NCI-H524 treated with DMSO at 0.1 percent for 48 hours (cell line): ENCODE measurements at regions not wholly inside any gene's neighbourhood (a gene's known extent, or its start where the extent isn't known, plus 50 kb on each side); places are given as distances from the start of the nearest gene placed in this dataset.
"Not testable (repeated sequence)": the region's sequence is repeated elsewhere in the genome, so short reads cannot be mapped to it uniquely, and the experiment has no call there.

ENCODE experiments used
- DNase-seq: peaks from one replicate; lab custom pipeline; 2025; lab: John Stamatoyannopoulos, UW

DNA sequence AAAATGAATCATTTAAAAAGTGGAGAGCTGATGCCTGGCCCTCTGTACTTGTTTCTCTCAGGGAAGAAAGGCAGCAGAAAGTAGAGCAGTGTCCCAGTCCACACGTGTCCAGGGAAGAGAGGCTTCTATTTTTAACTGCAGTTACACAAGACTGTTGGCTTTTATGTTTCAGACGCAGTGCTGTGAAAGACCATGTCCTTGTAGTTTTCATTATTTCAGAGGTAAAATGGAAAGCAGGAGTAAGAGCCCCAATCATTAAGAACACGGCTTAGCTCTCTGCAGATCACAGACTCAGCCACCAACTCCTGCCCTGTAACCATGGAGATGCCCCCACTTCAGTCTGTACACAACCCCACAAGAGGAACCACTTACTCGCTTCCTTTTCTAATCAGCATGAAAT lies 336.3 kb downstream of the DAD1 start:
- no peak for DNase-seq

DNA sequence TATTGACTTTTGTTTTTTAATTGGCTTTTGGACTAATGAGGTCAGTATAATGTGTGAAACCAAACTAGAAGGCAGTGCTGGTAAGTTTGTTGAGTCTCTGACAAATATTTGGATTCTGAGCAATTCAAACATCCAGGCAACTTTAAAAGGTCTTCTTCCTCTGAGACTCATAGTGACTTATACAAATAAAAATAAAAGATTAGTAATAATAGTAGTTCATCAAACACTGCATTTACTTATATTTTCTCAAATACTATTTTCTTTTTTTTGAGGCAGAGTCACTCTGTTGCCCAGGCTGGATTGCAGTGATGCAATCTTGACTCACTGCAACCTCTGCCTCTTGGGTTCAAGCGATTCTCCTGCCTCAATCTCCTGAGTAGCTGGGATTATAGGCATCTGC lies 337.9 kb downstream of the DAD1 start:
- DNase-seq, result no peak

DNA sequence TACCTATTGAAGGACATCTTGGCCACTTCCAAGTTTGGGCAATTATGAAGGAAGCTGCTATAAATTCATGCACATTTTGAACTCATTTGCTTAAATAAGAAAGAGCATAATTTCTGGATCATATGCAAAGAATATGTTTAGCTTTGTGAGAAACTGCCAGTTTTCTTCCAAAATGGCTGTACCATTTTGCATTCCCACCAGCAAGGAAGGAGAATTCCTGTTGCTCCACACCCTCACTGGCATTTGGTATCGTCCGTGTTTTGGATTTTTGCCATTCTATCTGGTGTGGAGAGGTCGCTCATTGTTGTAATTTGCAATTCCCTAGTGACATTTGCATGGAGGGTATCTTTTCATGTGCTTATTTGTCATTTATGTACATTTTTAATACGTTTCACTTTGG lies 339.3 kb downstream of the DAD1 start:
- DNase-seq, result no peak

DNA sequence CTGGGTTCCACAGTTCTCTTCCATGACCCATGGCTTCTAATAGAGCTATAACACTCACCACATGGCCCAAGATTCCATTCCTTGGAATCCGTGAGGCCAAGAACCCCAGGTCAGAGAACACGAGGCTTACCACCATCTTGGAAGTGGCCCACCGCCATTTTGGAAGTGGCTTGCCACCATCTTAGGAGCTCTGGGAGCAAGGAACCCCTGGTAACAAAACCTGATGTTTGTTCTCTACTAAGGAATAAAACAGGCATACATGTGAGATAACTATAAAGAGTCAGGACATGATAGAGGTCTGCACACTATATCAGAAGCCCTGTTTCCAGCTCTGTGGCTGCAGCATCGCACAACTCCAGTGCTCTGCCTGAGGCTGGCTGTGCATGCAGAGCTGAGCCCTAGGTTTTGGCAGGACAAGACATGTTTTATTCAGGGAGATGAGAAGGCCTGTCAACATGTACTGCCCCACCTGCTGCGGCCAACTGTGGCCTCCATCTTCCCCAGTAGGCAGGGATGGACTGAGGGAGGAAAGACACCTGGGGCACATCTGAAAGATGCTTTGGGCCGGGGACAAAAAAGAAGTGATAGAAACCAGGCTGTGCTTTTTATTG lies 344.9 kb downstream of the DAD1 start:
- no peak for DNase-seq

DNA sequence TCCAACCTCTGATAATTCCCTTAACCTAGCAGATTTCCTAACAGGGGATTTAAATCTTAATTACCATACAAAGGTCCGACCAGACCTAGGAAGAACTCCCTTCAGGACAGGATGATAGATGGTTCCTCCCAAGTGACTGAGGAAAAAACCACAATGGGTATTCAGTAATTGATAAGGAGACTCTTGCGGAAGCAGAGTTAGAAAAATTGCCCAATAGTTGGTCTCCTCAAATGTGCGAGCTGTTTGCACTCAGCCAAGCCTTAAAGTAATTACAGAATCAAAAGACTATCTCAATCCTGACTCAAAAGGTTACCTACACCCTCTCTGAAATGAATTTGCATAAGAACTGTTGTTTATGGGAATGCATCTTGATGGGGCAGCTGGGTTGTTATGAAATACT lies 350.7 kb downstream of the DAD1 start:
- DNase-seq, result not testable (repeated sequence)

DNA sequence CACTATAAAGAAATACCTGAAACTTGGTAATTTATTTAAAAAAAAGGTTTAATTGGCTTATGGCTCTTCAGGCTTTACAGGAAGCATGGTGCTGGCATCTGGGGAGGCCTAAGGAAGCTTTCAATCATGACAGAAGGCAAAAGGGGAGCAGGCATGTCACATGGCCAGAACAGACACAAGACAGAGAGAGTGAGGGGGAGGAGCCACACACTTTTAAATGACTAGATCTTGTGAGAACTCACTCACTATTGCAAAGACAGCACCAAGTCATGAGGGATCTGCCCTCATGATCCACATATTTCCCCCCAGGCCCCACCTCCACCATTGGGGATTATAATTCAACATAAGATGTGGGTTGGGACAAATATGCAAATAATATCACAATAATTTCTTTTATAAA lies 355.6 kb downstream of the DAD1 start:
- DNase-seq, result no peak

DNA sequence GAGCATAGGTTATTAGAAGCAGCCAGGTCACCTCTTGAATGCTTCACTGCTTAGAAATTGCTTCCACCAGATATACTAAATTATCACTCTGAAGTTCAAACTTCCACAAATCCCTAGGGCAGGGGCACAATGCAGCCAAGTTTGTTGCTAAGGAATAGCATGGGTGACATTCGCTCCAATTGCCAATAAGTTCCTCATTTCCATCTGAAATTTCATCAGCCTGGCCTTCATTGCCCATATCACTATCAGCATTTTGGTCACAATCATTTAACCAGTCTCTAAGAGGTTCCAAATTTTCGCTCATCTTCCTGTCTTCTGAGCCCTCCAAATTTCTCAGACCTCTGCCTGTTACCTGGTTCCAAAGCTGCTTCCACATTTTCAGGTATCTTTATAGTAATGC lies 356.1 kb downstream of the DAD1 start:
- DNase-seq, result no peak

DNA sequence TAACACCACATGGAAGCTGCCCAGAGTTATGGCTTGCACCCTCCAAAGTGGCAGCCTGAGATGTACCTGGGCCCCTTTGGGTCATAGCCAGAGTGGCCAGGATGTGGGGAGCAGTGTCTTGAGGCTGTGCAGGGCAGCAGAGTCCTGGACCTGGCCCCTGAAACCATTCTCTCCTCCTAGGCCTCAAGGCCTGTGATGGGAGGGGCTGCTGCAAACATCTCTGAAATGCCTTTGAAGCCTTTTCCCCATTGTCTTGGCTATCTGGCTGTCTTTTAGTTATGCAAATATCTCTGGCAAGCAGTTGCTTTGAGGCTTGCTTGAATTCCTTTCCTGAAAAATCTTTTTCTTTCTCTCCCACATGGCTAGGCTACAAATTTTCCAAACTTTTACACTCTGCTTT lies 356.5 kb downstream of the DAD1 start:
- no peak for DNase-seq

DNA sequence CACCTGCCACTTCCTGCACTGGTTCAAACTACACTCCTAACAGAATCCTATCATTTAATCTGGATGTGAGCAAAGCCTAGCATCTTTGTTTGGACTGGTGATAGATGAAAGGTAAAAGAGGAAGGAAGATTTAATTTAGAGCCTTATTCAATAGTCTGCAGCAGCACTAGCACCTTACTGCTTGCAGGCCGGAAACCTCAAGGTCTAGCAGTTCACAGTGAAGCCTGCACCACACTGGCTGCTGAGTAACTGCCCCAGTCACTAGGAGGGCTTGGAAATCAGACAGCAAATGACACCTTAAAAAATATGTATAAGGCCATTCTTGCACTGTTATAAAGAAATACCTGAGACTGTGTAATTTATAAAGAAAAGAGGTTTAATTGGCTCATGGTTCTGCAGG lies 358.0 kb downstream of the DAD1 start:
- no peak for DNase-seq

DNA sequence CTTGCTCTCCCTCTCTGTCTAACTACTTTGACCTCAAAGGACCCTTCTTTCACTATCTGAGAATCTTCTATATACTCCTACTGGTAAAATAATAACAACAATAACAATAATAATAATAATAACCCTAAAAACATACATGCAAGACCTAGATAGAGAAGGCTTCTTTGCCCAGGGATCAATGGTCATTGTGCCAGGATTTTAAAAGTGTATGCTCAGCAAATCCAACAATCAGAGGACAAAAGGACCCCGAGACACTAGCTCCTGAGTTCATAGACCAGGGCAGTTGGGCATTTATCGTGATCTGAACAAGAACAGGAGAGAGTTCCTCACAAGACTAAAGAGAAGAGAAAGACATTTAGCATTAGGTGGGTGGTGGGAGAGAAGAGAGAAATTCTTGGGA lies 358.5 kb downstream of the DAD1 start:
- no peak for DNase-seq

DNA sequence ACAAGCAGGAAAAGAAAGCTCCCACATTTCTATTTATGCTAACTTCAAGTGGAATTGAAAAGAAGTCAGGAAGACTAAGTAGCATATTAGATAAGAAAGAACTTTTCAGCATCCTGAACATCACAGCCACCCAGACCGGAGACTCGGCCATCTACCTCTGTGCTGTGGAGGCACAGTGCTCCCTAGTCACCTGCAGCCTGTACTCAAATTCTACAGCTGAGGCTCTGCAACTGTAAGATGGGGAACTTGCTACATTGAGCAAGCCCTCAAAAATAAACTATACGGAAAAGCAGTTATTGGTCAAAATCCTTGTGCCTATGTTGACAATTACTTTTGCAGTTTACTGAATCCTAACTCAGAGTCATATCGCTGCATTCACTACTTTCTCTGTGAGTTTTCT lies 361.9 kb downstream of the DAD1 start:
- DNase-seq, result no peak

DNA sequence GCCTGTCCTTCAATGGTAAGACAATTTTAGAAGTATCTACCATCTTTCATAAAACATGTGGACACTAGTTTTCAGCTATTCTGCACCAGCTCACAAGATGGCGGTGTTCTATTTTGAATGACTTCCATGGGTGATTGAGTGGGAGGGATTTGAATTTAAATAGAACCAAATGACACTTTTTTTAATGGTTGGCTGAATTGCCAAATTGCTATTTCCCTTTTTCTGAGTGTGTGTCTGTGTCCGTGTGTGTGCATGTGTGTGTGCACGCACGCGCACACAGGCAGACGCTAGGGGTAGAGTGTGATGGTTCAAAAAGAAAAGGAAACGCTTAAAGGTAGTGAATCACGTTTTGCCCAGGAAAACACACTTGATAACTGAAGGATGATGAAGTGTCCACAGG lies 362.6 kb downstream of the DAD1 start:
- no peak for DNase-seq

DNA sequence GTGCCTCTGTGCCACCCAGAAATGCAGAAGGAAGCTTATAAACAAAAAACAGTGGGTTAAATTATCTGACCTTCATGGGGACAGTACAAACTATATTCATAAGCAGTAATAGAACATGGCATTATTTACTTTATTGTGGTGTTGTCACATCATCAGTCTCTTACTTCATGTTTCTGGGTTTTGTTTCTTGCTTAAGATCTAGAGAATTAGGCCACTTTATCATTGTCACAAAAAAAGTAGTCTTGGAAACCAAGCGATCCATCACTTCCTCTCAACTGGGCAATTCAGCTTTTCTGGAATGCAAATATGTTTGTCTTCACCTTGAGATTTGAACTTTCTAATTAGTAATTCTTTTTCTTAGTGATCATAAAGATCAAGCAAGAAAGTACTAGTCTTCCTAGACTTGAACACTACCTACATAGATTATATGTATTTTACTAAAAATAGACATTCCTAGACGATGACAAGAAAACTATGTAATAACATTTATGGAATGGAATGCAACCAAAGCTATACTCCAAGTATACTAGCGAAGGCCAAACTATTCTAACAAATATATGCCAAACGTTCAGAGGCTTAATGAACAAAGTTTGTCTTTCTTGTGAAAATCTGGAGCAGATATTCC lies 363.4 kb downstream of the DAD1 start:
- no peak for DNase-seq

DNA sequence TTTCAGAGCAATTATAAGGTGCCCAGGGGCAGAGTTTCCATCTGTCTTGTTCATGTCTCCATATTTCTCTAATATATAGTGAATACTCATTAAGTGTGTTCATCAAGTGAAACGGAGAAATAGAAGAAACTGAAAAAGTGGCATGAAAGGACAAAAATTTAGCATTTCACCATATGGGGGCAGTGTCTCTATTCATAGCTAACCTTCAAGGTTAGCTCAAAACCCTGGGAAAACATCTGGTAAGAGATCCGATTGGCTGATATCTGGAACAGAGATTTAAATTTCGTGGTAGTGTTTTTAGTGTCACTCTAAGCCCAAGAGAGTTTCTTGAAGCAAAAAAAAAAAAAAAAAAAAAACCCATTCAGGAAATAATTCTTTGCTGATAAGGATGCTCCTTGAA lies 367.5 kb downstream of the DAD1 start:
- no peak for DNase-seq

DNA sequence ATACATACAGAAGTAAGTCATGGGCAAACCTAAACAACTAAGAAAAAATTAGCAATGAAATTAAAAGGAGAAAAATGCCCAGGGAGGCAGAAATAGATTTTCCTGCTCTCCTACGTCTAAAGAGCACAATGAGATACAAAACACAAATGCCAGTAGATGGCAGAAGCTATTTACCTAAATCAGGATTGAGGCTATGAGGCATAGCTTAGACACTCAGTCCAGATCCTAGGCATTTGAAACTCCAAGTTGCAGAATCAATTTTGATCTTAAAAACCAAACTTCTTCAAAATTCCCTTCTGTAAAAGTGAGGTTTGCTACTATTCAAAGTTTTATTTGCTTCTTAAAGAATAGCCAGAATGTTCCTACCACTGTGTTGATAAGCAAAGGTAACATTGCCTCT lies 368.6 kb downstream of the DAD1 start:
- DNase-seq, result no peak

DNA sequence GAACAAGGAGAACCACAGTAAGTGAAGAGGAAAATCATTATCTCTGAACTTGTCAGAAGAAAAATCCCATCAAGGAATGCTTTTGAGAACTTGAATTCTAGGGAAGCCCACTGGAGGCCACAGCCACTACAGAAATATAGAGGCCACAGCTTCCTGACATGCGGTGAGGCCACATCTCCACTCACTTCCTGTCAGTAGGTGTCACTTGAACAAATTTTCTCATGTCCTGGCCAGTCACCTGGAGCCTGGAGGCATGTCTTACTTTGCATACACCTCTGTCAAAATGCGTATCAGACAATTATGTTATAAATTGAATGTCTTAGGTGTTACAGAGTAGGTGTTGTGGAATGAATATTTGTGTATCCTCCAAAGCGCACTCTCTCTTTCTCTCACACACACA lies 370.3 kb downstream of the DAD1 start:
- DNase-seq, result no peak

DNA sequence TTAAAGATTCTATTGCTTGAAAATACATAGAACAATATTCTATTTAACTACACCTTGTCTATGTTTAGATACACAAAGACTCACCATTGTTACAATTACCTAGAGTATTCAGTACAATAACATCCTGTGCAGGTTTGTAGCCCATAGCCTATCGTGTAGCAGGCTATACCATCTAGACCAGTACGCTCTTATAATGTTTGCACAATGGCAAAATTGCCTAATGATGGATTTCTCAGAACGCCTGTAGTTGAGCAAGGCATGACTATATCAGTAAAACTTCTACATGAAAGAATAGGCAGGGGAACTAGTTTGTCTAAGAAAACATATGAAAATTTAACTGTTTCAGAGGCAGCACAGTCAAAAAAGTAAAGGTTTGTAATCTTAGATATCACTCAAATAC lies 375.9 kb downstream of the DAD1 start:
- no peak for DNase-seq

DNA sequence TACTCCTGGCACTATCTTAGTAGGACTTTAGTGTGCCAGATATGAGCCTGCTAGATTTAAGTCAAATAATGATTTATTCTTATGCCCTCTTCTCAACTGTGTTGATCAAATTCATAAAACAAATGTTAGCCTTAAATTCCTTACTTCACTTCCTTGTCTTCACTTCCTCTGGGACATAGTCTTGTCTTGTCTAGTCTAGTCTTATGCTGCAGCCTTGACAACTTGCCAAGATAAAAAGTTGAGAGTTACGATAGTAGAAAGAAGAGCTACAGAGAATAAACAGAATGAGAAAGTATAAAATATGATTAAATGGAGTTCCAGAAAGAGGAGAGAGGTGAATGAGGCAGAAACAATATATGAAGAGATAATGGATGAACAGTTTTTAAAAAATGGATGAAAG lies 378.1 kb downstream of the DAD1 start:
- no peak for DNase-seq

DNA sequence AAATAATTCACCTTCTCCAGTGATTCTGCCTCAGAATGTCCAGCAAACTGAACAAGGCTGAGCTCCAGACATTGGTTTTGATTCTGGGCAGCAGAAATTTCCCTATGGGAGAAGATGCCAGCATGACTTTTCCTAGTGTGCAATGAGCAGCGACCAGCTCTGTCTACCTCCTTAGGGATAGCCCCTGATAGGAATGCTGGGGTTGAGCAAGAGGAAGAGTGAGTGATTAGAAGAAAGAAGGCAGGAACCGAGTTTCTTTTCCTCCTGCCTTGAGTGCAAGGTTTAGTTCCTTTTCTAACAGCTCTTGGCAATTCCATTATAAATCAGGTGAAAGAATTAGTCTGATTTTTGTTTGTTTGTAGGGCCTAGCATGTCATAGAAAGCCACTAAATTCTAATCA lies 379.0 kb downstream of the DAD1 start:
- no peak for DNase-seq

DNA sequence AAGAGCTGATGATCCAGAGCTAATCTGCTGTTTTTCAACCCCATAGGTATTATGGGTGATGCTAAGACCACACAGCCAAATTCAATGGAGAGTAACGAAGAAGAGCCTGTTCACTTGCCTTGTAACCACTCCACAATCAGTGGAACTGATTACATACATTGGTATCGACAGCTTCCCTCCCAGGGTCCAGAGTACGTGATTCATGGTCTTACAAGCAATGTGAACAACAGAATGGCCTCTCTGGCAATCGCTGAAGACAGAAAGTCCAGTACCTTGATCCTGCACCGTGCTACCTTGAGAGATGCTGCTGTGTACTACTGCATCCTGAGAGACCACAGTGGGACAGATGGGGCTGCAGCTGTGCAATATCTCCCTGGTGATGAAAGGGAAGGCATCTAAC lies 386.0 kb downstream of the DAD1 start:
- no peak for DNase-seq

DNA sequence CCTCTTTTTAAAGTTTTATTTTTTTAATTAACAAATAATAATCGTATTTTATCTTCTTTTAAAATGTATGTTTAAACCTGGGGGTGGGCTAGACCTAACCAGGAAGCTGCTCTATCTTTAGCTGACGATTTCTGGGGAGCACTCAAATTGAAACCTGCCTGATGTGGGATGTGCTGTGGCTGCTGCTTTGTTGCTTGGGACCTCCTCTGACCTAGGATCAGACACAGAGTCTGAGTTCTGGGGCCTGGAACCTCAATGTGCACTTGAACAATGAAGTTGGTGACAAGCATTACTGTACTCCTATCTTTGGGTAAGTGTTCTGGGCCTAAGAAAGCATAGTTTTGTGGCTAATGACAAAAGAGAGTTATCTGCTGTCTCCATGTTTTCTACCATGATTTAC lies 386.7 kb downstream of the DAD1 start:
- DNase-seq, result no peak

DNA sequence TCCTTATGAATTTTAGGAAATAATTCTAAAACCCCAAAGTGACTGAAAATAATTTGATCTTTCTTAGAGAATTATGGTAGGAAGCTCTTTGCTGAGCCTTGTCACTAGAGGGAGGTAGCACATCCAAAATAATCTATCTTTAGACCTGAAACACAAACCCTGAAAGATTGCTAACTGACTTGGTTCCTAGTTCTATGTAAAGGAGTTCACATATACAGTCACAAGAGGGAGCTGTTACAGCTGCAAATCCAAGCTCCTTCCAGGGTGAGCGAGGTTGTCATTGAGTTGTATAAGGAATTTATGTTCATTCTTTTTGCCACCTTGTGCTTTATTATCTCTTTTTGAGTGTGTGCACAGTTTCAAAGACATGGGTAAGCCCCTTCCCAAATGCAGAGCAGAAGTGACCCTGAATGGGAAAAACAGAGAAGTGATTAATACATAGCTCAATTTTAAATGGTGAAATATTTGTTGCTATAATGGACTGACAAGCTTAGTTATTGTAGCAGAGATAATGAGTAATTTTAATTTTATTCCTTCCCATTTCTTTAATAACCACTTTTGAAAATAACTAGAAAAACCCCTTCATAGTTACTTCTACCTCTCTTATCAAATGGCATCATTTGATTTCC lies 387.9 kb downstream of the DAD1 start:
- peak; percentile 31 for DNase-seq

DNA sequence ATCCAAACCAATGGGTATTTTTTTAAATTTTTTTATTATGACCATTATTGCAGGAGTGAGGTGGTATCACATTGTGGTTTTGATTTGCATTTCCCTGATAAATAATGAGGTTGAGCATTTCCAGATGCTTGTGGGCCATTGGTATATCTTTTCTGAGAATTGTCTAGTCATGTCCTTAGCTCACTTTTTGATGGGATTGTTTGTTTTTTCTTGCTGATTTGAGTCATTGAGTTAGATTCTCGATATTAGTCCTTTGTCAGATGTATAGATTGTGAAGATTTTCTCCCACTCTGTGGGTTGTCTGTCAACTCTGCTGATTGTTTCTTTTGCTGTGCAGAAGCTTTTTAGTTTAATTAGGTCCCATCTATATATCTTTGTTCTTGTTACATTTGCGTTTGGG lies 388.9 kb downstream of the DAD1 start:
- DNase-seq, result not testable (repeated sequence)

DNA sequence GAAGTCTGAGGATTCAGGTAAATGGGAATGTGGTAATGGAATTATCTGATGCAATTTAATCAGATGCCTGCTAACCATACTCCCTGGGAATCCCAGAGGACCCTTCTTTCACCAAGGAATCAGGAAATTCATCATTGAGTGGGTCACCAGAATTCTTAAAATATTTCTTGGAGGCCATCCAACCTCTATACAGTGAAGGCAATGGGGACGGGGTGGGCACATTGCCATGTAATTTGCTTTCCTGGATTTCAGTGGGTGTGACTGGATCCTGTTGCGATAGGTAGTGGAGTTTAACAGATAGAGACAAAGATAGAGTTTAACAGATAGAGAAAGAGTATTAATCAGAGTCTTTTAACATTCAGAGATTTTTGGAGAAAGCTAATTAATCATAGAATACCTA lies 394.4 kb downstream of the DAD1 start:
- no peak for DNase-seq
